ENCODE measurements at regions not wholly inside any gene's neighbourhood (a gene's known extent, or its start where the extent isn't known, plus 50 kb on each side); places are given as distances from the start of the nearest gene placed in this dataset.
A peak's percentile ranks its signal among the peaks of the same experiment; 100 is the strongest.
"Not testable (repeated sequence)": the region's sequence is repeated elsewhere in the genome, so short reads cannot be mapped to it uniquely, and the experiment has no call there.

DNA sequence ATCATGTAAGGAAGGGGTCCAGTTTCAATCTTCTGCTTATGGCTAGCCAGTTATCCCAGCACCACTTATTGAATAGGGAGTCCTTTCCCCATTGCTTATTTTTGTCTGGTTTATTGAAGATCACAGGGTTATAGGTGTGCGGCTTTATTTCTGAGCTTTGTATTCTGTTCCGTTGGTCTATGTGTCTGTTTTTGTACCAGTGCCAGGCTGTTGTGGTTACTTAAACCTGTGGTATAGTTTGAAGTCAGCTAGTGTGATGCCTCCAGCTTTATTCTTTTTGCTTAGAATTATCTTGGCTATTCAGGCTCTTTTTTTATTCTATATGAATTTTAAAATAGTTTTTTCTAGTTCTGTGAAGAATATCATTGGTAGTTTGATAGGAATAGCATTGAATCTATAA, 234.6 kb upstream of the CASK start:
- not testable (repeated sequence) for DNase-seq

DNA sequence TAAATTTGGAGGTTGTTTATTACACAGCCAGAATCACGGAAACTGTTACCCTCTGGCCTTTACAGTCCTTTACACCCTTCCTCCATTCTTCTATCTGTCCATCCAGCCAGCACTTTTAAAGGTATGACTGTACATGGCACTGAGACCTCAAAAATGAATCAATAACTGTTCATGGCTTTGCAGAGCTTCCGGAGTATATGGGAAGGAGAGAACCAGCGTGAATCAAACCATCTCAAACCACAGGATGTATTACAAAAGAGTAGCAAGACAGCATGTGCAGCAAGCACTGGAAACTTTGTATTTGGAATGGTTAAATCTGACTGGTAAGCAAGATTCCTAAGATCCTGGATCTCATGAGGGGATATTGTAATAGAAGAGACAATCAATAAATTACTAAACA, 228.5 kb upstream of the CASK start:
- no peak for DNase-seq

DNA sequence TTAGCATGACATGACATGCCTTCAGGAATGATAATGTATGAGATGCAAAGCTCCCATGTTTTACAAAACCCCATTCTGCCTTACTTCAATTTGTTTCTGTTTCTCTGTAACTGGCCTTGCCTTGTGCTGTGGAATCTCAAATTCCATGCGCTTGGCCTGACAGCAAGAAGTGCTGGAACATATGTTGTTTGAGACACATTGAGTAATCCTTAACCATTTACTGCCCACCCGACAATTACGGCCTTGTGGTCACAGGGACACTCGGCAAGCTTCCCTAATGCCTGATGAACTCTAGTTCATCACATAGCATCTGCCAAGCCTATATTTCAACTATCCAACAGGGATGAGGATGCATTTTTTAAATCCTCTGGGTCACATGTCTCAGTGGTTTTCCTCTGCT, 226.4 kb upstream of the CASK start:
- DNase-seq: peak; percentile 30 to 46

DNA sequence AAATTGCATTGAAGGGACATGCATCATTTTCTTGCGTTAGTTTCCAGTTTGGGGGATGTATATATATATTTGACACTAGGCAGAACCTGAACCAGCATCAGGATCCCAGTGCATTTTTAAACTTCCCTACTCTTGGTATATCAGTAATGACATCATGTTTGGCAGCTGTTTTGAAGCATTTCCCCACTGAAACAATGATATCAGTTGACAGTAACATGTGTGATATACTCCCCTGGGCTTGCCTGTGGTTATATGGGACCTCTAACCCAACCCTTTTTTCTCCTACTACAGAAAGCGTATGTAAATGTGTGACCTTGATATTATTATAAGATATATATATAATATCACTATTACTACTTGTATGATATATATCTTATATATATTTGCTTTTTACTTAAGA, 225.9 kb upstream of the CASK start:
- DNase-seq: no peak

DNA sequence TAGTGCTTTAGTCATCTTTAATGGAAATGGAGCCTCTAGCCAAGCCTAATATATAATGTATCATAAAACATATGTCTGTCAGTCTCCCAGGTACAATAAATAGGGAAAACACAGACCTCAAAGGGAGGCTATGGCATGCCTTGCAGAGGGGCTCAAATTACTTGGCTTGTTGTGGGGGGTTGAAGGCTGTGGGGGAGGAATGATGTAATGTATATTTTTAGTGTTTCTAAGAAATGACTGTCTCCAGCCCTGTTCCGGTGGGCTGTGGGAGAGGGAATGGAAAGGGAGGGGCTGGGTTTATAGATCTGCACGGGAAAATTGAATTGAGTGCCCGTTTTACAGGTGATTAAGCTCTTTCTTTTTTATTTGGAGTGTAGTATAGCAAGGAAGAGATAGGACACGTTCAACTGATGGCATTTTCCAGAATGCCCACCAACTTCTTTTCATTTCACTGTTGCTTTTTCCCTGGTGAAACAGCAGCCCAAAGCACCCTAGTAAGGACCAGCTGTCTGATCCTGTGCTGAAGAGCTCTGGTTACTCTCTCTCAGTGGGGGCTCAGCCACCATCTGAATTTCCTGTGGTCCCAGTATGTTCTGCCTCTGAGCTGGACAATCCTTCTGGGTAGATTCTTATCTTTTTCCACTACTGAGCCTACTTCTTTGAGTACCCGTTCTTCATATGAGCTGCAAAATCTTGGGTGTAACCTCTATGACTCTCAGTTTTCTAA, 220.7 kb upstream of the CASK start:
- DNase-seq: no peak

DNA sequence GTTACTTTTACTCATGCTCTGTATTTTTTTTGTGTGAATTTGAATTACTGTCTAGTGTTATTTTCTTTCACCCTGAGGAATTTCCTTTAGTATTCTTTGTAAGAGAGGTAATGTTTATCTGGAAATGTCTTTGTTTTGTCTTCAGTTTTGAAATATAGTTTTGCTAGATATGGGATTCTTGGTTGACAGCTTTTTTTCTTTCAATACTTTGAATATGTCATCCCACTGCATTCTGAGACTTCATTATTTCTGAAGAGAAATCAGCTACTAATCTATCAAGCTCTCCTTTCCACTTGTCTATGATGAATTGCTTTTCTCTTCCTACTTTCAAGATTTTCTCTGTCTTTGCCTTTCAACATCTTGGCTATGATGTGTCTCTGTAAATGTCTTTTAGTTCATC, 217.0 kb upstream of the CASK start:
- no peak for DNase-seq

DNA sequence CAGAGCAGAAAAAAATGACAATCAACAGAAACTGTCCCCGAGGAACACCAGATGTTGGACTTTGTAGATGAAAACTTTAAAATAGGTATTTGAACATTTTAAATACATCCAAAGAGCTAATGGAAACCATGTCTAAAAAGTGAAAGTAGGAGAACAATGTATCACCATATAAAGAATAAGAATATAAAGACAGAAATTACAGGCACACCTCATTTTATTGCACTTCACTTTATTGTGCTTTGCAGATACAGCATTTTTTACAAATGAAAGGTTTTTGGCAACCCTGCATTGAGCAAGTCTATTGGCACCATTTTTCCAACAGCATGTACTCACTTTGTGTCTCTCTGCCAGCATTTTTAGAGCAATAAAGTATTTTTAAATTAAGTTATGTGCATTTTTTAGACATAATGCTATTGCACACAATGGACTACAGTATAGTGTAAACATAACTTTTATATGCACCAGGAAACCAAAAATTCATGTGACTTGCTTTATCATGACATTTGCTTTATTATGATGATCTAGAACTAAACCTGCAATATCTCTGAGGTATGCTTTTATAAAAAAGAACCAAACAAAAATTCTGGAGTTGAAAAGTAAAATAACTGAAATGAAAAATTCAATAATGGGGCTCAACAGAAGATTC, 212.4 kb upstream of the CASK start:
- DNase-seq: no peak

DNA sequence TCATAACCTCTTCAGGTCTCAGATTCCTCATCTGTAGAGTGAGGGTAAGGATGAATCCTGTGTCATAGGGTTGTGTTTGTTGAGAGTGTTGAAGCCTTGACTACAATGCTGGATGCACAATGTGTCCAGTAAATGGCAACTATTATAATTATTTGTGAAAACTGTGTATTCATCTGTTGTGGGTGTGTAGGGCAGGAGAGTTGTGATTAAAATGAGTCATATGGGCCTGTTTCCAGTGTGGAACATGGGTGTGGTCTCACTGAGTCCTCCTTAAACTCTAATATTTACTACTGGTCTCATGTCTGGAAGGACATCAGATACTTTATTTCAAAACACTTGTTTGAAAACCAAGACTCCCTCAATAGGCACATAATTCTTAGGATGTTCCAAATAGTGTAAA, 208.5 kb upstream of the CASK start:
- DNase-seq: no peak

DNA sequence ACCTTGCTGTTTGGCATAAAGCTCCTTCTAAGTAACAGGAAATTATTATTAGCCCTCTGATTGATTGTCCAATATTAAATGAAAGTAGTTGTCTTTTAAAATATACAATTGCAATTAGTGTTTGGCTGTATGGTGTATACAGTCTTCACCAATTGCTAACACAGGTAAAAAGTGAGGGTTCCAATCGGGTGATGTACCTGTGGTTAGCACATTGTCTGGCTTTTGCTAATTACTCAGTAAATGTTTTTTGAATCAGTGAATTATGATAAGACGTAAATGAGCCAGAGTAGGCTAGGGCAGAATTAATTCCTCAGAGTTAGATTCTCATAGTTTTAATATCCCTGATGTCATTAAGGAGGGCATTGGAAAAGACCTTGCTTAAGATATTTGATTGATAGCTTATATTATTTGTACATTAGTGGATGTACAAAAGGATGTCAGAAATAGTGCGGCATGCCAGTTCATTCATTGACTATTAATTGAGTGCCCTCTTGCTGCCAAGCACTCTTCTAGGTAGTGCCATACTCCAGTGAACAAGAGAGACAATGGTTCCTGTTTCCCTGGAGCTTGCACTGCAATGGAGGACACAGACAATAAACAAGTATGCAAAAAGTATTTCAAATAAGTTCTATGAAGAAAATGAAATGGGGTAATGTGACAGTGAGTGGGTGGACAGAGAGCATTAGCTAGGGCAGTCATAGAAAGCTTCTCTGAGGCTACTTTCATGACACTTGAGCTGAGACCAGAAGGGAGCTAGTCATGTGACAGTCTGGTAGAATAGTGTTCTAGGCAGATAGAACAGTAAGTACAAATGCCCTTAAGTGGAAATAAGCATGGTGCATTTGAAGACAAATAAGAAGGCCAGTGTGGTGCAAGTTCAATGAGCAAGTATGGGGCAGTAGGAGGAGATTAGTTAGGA, 205.9 kb upstream of the CASK start:
- no peak for DNase-seq

DNA sequence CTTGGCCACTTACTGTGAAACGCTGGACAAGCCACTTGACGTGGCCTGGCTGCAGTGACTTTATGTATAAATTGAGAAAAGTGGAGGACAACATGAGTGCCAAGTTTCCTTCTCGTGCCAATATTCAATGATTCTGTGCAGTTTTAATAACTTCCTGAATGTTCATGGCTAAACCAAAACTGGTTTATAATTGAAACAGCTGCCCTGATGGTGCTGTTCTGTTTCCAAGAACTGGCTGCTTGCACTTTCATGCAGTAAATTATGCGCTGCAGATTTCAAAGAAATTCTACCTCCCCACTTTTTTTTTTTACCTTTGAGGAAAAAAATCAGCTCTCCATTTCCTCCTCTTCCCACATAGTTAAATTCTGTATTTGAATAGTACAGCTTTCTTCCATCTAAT, 205.2 kb upstream of the CASK start:
- DNase-seq: no peak

DNA sequence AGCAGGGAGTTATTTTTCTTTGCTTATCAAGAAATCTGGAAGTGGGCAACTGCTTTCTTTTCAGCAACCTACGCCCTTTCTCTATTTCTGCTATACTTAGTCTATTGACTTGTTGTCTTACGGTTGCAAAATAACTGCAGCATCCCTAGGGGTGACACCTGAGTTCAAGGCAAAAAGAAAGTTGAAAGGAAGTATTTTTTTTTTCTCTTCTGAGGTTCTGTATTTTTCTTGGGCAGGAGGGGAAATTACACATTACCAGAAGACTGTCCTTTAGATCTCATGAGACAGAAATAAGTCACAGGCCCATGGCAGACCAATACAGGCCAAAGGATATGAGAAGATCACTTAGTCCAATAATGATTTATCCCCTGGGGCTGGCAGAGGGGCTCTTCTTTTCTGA, 204.7 kb upstream of the CASK start:
- no peak for DNase-seq

DNA sequence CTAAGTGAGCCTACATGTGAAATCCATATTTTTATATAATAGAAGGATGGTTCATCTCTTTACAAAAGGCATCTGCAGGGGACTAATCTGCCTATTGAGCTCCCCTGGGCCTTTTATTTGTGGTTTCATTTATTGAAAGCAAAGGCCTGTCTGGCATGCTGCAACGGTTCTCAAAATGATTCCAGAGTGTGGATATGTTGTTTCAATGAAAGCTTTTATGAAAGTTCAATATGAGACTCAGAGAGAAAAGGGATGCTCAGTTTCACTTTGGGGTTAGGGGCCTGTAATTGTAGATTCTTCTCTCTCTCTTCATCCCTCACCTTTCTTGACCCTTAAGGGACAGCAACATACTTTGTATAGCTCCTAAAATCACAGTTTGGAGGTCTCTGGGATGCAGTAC, 204.2 kb upstream of the CASK start:
- DNase-seq: no peak

DNA sequence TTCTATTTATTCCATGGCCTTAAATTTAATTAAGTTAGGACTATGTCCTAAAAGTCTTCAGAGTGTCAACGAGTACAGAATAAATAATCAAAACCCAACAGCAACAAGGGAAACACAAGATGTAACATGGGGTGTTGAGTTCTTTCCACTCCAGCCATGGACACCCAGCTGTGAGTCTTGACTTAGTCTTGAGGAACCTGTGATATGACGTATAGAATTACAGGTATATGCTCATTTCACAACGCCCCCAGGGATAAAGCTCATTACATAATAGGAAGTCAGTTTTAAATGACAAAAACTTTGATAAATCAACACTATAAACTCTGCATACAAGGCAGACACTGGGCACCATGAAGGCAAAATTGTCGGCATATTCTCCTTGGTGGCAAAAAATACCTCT, 200.0 kb upstream of the CASK start:
- no peak for DNase-seq

DNA sequence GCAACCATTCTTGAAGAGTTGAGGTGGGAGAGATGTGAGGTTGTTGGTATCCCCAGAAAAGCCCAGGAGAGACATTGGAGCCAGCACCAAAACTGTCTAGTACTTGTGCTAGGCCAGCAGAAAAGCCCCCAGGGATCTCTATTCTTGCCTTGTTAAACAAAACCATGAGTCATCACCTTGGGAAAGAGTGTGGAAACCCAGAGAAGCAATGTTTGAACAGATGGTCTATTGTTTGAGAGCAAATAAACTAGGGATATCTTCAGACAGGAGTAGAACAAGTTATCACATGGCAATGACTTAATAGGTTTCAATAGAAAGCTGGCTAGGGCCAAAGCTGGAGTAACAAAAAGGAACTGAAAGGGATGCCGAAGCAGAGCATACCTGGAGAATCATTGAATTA, 195.7 kb upstream of the CASK start:
- no peak for DNase-seq

DNA sequence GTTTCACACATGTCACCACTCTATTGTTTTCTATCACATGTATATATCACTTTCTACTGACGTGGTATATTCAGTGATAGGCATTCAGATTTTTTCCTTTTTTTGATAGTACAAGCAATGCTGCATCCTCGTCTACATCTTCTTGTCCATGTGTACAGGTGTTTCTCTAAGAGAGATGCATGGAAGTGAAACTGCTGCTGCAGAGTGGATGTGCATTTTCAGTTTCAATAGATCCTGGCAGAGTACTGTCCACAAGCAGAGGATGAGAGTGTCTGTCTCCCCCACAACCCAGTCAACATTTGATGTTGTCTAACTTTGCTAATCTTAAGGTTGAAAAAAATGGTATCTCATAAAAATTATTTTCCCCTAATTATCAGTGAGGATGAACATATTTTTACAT, 194.0 kb upstream of the CASK start:
- DNase-seq: no peak

DNA sequence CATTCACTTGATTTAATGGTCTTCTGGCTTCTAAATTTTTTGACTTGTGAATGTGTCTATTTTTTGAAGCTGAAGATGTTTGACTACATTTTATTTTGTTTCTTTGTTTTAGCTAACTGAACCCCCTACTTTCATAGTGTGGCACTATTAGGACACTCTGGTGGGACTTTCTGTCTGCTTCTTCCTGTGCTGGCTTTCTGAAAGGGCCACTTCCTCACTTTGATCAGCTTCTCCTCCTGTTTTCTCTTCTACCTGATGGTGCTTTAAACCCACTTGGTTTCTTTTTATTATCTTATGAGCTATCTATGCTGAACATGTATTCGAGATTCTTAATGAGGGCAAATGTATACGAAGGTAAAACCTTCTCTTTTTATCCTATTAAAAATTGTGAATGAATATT, 186.1 kb upstream of the CASK start:
- DNase-seq: no peak

DNA sequence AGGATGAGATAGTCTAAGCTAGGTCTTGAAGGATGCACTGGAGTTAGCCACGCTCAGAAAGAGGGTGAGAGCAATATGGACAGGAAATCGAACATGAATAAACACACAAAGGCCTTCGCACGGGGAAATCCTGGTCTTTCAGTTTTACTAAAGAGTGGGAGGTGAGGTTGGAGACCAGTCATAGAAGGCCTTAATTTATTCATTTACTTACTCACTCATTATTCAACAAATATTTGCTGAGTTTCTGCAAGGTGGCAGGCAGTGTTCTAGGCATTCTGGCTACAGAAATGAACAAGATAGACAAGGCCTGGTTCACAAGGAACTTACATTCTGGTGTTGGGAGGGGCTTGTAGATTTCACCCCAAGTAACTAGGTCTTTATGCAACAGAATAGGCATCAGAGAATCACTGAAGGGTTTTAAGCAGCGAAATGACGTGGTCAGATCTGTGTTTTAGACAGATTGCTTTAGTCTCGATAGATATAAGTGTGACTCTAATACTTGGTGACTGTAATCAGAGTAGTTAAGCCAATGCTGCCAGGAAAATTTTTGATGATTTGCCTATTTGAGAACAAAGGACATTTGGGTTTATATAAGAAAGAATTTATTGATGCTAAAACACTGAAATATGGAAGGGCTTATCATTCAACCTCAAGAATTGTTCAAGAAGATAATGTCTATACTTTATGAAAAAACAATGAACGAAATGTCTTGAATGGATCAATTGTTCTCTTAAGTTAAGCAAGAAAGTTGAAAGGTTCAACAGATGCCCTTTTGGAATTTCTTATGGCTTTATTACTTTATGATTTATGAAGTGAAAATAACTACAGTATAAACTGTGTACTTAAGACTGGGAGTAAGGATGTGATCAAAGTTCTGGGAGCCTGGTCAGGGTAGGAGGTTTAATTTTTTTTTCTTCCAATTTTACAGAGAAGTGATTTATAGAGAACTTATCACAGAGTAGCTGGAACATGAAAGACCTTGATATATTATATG, 184.4 kb upstream of the CASK start:
- no peak for DNase-seq

DNA sequence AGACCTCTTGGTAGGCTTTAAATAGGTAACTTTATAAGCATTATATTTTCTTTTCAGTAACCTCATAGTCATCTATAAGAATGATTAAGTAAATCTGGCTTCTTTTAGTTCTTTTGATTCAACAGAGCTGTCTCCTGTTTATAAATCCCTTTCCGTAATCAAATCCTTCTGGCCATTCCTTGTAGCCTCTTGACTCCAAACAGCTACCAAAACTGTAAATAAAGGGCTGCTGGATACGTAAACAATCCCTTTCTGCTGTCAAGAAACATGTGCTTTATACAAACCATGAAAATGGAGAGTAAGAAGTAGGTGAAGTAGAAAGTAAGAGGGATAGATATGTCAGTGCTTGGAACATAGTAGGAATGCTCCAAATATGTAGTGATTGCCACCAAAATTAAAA, 183.2 kb upstream of the CASK start:
- no peak for DNase-seq

DNA sequence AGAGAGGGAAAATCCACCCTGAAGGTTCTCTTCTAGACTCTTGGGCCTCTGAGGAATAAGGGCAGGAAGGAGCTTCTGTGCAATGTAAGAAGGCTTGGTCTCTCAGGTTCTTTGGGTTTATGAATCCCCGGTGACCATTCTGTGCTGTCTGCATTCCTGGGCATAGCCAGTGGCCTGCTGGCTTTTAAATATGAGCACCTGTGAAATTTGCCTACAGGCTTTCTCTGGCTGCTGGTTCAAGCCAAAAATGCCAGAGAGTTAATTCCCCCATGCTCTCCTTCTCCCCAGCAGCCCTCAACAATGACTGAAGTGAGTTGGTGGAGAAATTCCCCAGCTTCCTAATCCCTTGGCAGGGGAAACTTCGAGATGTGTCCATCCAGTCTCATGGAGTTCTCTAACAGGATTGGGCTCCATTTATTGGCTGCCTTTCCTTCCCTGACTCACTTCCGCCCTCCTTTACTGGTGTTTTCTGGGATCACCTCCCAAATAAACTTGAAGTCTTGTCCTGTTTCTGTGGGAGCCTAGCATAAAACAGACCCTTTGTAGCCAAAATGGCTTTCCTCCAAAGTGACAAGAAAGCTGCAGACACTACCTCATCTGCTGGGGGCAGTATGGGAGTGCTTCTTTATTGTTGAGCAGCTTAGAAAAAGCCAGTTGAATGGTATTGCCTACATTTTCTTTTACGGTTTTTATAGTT, 179.4 kb upstream of the CASK start:
- DNase-seq: no peak

DNA sequence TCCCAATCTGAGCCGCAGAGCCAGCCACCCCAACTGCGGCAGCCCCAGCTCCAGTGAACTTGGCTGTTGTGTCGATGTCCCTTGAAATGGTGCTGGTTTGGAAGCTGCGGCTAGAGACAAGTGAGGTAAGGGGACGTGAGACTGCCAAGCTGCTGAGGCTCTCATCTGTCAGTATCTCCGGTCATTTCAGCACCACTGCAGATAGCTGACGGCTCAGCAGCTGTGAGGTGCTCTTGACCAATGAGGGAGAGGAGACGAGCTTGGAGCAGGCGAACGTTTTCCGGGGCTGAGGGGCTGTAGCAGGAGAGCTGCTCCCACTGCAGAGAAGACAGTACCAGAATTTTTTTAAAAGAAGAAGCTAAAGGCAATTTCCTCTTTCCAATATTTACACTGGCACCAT, 175.5 kb upstream of the CASK start:
- DNase-seq: no peak

DNA sequence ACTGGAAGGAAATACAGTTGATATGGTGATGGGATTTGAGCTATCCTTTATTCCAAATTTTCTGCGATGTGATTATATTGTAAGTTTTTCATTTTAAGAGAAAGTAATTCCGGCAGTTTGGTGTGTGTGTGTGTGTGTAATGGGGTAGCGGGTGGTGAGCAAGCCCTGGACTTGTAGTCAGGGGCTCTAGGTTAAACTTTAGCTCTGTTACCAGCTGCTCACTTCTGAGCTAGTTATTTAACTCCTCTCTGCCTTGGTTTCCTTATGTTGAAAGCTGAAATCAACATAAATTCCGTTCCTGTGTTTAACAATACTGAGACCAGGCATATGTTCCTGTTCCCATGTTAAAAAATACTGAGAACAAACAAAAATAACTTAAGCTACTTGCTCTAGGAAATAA, 174.1 kb upstream of the CASK start:
- no peak for DNase-seq
